Peyer's patch (tissue), 4 donors: ENCODE measurements at regions not wholly inside any gene's neighbourhood (a gene's known extent, or its start where the extent isn't known, plus 50 kb on each side); places are given as distances from the start of the nearest gene placed in this dataset.

Source experiments
- DNase-seq, 3 donors: peaks; one replicate each; pipeline ENCODE4 v3.0.0-alpha.2; 2017 to 2019
- H3K27ac ChIP-seq, 4 donors: fragments of 200-600 bp; sonication (generic); one replicate each; pipeline ENCODE4 v1.5.1; 2016 to 2019
- H3K27me3 ChIP-seq, 2 donors: fragments of 200-600 bp; sonication (generic); one replicate each; pipeline ENCODE4 v1.5.1; 2019
- H3K36me3 ChIP-seq, 3 donors: fragments of 200-600 bp; sonication (generic); one replicate each; pipeline ENCODE4 v1.5.1; 2016 to 2019
- H3K4me1 ChIP-seq, 4 donors: fragments of 200-600 bp; sonication (generic); one replicate each; pipeline ENCODE4 v1.5.1; 2016 to 2019
- H3K4me3 ChIP-seq, 4 donors: fragments of 200-600 bp; sonication (generic); 1 replicate in 3 of 4; 2 replicates in 1 of 4; pipeline ENCODE4 v1.5.1; 2016 to 2019; ENCODE audit warnings: mild to moderate bottlenecking in 1 of 4
- H3K9me3 ChIP-seq, 4 donors: fragments of 200-600 bp; sonication (generic); one replicate each; pipeline ENCODE4 v1.5.1; 2016 to 2019; ENCODE audit warnings: mild to moderate bottlenecking in 1 of 4
- CTCF ChIP-seq, 6 experiments: fragments of 450-650 bp in 4 of 6; fragments of 200-600 bp in 2 of 6; sonication (generic) in 1 of 6; IDR thresholded peaks; one replicate each; pipeline ENCODE4 v1.5.1; 2017 to 2019; ENCODE audit warnings: antibody characterized with exemption in 6 of 6, mild to moderate bottlenecking in 3 of 6, moderate library complexity in 1 of 6
- POLR2A ChIP-seq, 2 donors: fragments of 450-650 bp; IDR thresholded peaks; one replicate each; pipeline ENCODE4 v1.5.1; 2017; ENCODE audit warnings: antibody characterized with exemption in 2 of 2, mild to moderate bottlenecking in 2 of 2, moderate library complexity in 2 of 2

- H3K27ac ChIP-seq, result no peak overlapping the region
- DNase-seq, result no peak
Observed at GRCh38 chr13:83272652-83273240, 609.5 kb downstream of the SLITRK1 start.

GRCh38 chr13:83272076-83272475, 610.2 kb downstream of the SLITRK1 start:
- DNase-seq, result no peak
- Histone ChIP-seq H3K9me3 (peaks cover 0 to 4% (median 0%) of the 10 kb centered on the region in 4 donors), H3K36me3 (no peaks in the 10 kb centered on the region), H3K4me3 (no peak overlapping the region), H3K27ac (no peak overlapping the region), H3K4me1 (no peaks in the 10 kb centered on the region), H3K27me3 (no peaks in the 10 kb centered on the region)
- no peak for TF ChIP-seq POLR2A (IDR thresholded peaks at IDR 0.05)

More at GRCh38 chr13:83272652-83273240, 609.5 kb downstream of the SLITRK1 start:
- H3K4me1 ChIP-seq, result no peaks in the 10 kb centered on the region
- TF ChIP-seq CTCF (IDR thresholded peaks at IDR 0.05) (no peak), POLR2A (IDR thresholded peaks at IDR 0.05) (no peak)
- no peaks in the 10 kb centered on the region for H3K27me3 ChIP-seq
- peaks cover 0 to 4% (median 0%) of the 10 kb centered on the region in 4 donors for H3K9me3 ChIP-seq
- no peak overlapping the region for H3K4me3 ChIP-seq
- H3K36me3 ChIP-seq, result no peaks in the 10 kb centered on the region

DNA sequence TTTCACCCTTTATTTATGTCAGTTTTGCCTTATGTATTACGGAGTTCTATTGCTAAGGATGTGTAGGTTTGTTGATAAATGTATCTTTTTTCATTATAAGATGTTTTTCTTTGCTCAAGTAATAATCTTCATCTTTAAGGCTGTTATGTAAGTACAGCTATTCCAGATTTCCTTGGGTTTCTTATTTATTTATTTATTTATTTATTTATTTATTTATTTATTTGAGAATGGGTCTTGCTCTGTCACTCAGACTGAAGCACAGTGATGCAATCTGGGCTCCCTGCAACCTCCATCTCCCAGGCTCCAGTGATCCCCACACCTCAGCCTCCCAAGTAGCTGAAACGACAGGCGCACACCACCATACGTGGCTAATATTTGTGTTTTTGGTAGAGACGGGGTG, 617.0 kb downstream of the SLITRK1 start:
- Histone ChIP-seq H3K27me3 (no peaks in the 10 kb centered on the region), H3K27ac (no peak overlapping the region), H3K9me3 (no peaks in the 10 kb centered on the region), H3K4me1 (no peaks in the 10 kb centered on the region), H3K36me3 (no peaks in the 10 kb centered on the region), H3K4me3 (no peak overlapping the region)
- no peak for DNase-seq
- TF ChIP-seq CTCF (IDR thresholded peaks at IDR 0.05) (no peak), POLR2A (IDR thresholded peaks at IDR 0.05) (no peak)

GRCh38 chr13:83248751-83249150, 633.5 kb downstream of the SLITRK1 start:
- no peak for DNase-seq
- Histone ChIP-seq H3K4me3 (no peak overlapping the region), H3K4me1 (no peaks in the 10 kb centered on the region), H3K36me3 (no peaks in the 10 kb centered on the region), H3K27ac (no peak overlapping the region), H3K9me3 (no peaks in the 10 kb centered on the region), H3K27me3 (no peaks in the 10 kb centered on the region)
- TF ChIP-seq POLR2A (IDR thresholded peaks at IDR 0.05), result no peak
- TF ChIP-seq CTCF (IDR thresholded peaks at IDR 0.05), result no peak

DNA sequence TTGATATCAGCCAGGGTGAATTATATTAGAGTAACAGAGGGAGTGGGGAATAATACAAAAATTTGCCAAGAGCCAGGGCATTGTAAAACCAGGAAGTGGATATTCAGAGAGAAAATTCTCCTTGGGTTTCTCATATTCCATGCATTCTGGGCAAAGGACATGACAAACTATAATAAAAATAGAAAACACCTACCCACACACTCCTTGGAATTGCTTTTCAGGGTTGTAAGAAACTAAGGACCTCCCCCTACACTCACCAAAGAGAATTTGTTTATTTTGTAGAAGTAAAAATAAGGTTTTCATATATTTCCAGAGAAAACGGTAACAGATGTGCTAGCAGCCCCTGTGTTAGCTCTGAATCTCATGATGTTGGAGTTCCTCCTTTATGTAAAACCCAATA, 649.6 kb downstream of the SLITRK1 start:
- no peak for DNase-seq
- TF ChIP-seq POLR2A (IDR thresholded peaks at IDR 0.05) (no peak), CTCF (IDR thresholded peaks at IDR 0.05) (no peak)
- Histone ChIP-seq H3K4me3 (no peak overlapping the region), H3K4me1 (no peaks in the 10 kb centered on the region), H3K36me3 (no peaks in the 10 kb centered on the region), H3K9me3 (no peaks in the 10 kb centered on the region), H3K27ac (no peak overlapping the region), H3K27me3 (no peaks in the 10 kb centered on the region)

- H3K4me3 ChIP-seq, result no peak overlapping the region
- no peaks in the 10 kb centered on the region for H3K9me3 ChIP-seq
- TF ChIP-seq CTCF (IDR thresholded peaks at IDR 0.05) (no peak), POLR2A (IDR thresholded peaks at IDR 0.05) (no peak)
- H3K36me3 ChIP-seq, result no peaks in the 10 kb centered on the region
- no peak for DNase-seq
- H3K4me1 ChIP-seq, result no peaks in the 10 kb centered on the region
- no peak overlapping the region for H3K27ac ChIP-seq
- no peaks in the 10 kb centered on the region for H3K27me3 ChIP-seq
Observed at GRCh38 chr13:83229574-83230305, 652.5 kb downstream of the SLITRK1 start.
